HG03558 (cell line): ENCODE measurements at regions not wholly inside any gene's neighbourhood (a gene's known extent, or its start where the extent isn't known, plus 50 kb on each side); places are given as distances from the start of the nearest gene placed in this dataset.

ENCODE experiments used
- ATAC-seq: cut with Tn5 transposase; IDR thresholded peaks from one replicate; pipeline ENCODE4 v1.9.1; 2021; ENCODE audit warnings: moderate number of reproducible peaks; ENCODE audit not compliant: unreplicated experiment; ENCODE audit errors: extremely low read depth

DNA sequence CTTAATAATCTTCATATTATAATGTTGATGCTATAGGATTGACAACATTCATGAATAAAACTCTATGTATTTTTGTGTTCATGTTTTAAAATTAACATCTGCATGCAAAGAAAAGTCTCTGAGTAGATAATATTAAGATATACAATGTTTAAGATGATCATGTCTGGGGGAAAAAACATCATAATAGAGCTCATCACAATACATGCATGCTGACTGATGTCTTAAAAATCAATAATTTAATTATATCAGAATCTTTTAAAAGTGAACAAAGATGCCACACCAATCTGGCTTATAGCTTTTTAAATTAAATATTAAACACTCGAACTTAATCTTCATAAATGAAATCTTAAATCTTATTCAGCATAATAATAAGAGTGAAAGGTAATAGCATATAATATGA, 933.9 kb upstream of the MIR17HG start:
- no peak for ATAC-seq

DNA sequence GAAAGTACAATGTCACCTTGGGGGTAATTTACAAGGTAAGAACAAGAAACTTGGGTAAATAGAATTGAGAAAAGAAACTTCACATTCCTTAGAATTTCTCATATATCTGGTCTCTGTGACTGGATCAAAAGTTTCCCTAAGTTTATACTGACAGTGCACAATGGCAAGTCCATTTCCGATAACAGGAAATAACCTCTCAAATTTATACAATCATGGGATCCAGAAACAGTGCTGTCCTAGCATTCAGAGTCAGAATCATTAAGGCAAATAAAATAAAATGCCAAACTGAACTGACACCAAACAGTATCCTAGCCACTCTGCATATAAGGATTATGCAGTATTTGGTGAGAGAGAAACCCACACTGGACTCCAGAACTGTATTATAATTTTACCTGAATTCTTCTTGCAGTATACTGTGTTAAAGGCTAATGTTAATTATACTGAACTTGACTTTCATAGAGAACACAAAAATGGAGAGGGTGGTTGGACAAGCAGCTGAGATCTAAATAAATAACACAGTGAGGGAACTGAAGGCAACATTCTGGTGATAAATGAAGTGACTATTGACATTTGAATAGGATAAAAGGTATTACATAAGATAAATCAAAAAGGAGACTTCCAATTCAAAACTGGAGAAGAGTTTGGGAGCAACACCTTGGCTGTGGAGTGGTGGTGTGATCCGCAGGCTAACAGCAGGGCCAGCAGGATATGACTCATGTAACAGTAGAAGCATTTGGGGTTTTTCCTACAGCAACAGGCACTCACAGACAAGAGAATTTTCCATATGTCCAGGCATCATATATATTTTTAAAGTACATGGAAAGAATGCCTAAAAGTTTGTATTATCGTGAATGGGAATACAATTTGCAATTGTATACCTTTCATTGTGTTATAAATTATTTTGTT, 932.5 kb upstream of the MIR17HG start:
- no peak for ATAC-seq

DNA sequence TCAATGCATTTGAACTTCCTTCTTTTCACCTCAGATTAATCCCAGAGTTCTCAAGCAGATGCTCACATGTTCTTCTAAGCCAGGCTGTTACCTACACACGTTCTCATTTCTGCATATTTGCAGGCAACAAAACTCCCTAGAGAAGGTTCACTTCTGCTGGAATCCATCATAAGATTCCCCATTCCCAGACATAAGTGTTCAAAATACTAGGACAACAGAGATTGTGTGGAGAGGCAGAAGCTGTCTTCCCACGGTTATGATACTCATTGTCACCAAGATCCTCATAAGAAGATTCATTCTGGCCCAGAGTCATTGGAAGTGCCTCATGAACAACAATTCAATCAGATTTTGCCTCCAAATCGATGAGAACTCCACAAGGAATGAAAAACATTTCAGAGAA, 931.6 kb upstream of the MIR17HG start:
- ATAC-seq = no peak

DNA sequence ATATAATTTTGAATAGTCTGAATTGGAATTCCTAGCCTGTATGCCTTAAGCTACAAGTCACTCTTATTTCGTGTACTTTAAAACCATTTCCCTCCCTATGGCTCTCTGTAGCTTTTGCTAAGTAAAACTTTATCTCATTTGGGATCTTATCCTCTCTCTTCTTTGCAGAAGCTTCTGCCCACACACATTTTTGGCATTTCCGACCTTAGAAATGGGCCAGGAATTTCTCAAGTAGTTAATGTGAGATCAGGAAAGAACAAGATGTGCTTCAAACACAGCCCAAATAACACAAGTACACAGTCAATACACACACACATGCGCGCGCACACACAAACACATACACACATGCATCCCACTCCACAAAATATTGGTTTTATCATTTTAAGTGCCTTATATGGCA, 931.0 kb upstream of the MIR17HG start:
- ATAC-seq = no peak

DNA sequence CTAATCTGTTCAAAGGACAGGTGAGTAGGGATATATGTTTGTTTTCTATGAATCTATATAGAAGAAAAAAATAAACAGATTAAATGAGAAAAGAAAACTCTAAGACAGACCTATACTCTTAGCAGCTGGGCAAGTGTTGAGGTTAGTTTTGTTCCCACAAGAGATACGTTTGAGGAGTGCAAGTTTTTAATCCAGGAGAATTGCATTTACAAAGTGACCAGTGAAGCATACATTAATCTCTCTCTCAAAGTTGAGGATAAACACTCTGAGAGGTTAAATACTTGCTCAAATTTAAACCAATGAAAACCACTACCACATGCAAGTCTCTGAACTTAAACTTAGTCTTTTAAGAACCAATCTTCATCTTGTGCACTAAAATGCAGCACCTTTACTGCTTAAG, 930.5 kb upstream of the MIR17HG start:
- ATAC-seq = no peak

DNA sequence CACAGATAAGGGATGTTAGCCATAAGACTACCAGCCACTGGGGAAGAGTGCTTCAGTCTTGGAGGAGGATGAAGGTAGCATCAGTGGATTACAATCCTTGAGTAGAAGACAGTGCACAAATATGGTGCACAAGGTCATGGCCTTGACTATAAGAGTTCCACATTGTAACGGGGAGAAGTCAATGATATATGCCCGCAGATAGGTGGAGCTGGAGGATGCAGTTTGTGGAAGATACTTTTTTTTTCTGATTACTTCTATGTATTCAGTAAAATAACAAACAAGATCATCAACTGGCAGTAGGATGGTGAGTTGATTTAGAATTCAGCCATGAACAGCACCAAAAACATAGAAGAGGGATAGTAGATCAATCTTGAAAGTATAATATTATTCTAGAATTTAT, 926.8 kb upstream of the MIR17HG start:
- ATAC-seq = no peak

DNA sequence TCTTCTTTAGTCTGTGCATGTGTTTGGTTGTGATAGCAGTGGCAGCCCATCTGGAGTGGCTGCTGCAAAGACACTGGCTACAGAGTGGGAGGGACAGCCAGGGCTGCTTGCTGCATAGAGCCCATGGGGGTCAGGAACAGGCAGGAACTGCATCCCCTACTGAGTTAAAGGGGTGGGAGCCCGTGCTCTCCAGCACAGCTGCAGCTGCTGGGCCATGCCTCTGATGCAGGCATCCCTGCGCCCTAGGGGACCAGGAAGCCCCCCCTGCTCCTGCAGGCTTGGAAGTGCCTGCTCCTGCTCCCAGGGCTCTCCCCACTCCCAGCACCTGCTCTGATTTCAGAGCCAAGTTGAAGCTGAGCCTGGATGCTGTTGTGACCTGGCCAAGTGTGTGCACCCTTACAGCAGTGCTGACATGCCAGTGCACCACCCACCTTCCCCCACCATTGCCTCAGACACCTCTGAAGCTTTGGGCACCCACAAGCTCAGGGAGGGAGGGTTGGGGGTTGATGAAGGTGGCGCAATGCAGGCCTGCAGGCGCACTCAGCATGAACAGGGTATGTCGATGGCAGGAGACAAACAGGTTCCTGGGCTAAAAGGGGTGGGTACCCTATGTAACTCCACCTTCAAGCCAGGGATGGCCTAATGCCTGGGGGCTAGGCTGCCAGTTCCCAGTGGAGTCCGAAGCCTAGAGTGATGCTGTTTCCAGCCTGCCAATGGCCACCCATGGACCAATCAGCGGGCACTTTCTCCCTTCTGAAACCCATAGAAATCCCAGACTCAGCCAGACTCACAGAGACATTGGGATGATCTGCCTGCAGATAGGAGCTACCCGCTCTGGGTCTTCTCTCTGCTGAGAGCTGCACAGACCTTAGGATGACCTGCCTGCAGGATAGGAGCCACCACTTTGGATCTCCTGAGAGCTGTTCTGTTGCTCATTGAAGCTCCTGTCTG, 919.9 kb upstream of the MIR17HG start:
- no peak for ATAC-seq

DNA sequence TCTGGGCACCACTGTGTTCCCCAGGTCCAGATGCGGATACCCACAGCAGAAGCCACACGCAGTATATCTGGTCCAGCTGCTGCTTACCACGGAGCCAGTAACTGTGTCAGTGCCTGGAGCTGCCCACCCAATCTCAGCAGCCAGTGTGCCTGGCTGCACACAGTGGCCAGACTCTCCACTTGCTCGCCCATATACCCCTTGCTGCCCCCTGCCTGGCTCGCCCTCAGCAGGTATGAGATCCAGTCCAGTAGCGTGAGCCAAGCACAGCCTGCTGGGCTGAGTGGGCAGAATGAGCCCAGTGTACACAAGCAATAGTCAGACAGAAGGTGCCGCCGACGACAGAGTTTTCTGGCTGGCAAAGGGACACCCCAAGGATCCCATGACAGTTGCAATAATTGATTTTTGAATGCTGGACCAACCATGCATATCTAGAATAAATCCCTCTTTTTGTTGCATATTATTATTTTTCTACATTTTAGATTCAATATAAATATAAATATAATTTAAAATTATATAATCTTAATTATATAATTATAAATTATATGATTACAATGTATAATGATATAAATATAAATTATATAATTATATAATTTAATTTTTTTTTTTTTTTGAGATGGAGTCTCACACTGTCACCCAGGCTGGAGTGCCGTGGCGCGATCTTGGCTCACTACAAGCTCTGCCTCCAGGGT, 918.8 kb upstream of the MIR17HG start:
- ATAC-seq = no peak

DNA sequence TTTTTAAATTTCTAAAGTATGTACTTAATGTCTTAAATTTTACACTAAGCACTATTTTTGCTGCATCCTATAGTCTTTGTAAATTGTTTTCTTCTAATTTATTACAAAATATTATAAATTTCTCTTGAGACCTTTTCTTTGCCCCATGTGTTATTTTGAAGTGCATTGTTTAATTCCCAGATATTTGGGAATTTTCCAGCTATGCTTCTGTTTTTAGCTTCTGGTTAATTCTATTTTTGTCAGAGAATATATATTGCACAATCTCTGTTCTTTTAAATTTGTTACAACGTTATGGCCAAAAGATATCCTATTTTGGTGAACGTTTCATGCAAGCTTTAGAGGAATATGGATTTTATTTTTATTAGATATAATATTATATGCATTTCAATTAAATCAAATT, 917.4 kb upstream of the MIR17HG start:
- no peak for ATAC-seq

DNA sequence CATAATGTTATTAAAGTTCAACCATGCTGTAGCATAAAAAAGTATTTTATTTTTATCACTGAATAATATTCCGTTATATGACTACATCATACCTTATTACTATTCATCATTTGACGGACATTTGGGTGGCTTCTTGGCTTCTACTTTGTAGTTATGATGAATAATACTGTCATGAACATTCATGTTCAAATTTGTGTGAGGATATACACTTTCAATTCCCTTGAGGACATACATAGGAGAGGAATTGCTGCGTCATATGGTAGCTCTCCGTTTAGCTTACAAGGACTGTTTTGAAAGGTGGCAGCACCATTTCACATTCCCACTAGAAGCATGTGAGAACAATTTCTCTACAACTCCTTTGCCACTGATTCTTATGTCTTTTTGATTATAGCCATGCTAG, 910.8 kb upstream of the MIR17HG start:
- no peak for ATAC-seq

DNA sequence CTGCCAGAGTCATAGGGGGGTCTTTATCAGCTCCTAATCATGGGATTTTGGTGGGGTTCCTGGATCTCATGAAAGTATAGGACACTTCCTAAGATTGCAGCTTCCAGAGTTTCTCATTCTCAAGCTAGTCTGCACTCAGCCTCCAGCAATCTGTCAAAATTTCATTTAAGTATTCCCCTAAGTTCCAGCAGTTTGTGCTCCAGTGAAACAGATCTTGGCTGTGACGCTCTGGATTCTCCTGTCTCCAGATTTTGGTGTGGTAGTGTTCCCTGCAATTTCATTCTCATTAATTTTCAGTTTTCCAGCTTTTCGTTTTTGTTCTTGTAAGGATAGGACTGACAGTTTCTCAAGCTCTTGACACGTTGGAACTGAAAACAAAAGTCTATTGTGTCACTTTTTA, 908.9 kb upstream of the MIR17HG start:
- ATAC-seq = no peak

DNA sequence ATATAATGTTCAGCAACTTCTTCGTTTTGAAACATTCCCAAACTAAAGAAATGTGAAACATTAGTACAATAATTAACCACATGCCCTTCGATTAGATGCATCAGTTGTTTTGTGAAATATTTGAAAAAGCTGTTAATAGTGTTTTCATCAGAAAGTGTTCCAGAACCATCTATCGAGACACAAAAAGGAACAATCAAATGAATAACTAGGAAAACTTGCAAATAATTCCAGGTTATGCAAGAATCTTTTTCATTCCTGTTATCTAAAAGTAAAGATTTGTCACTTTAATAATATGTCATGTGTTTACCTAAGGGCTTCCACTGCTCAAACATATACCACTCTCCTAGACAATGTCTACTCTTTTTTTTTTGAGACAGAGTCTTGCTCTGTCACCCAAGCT, 904.2 kb upstream of the MIR17HG start:
- ATAC-seq = no peak

DNA sequence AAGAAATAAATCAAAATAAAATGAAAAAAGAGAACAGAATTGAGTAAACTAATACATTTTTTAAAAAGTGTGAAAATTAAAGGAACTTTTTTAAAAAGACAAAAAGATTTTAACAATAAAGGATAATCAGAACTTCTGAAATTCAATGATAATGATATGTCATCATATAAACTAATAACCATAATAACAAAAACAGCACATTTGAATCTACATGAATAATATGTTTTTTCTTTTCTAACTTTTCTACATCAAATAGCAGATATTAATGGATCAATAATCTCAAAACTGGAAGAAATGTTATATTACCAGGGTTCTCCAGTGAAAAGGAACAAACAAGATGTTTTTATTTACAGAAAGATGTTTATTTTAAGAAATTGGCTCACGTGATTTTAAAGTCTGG, 903.3 kb upstream of the MIR17HG start:
- ATAC-seq = no peak

DNA sequence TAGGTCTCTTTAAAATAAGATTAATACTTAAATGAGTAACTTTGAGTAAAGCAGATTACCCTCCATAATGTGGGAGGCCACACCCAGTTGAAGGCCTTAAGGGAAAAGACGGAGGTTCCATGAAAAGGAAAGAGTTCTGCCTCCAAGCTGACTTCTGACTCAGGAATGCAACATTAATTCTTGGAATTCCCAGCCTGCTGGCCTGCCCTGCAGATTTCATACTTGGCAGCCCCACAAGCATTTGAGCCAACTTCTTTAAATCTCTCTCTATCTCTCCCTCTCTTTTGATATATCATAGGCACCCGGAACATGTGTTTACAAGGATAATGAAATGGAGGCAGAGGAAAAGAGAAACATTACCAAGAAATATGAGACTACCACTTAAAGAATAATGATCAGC, 902.3 kb upstream of the MIR17HG start:
- no peak for ATAC-seq

DNA sequence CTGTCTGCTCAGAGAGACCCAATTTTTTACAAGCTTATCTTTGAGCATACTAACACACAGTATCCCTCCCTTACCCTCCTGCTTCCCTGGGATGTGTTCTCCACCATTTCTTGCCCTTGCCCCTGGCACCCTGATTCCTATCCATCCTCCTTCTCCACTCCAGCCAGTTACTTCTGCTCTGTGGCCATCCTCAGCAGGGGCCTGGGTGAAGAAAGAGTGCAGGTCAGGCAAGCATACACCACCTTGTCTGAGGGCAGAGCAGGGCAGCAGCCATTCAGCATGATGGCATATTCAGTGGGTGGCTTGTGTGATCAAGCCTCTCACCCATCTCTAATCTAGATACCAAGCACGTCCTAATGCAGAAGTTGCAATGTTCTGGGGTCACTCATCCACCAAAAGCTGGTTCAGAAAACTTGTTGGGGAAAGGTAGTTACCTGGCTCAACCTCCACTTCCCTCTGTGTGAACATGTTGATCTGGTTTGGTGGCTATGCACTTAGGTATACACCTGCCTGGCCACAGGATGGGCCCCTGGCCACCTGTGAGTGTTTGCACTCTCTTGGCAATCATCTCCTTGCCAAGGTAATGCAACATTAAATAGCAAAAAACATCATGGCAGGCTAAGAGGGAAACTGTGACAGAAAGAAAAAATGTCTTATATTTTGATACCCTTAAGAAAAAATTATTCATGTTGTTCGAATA, 900.3 kb upstream of the MIR17HG start:
- ATAC-seq = no peak

DNA sequence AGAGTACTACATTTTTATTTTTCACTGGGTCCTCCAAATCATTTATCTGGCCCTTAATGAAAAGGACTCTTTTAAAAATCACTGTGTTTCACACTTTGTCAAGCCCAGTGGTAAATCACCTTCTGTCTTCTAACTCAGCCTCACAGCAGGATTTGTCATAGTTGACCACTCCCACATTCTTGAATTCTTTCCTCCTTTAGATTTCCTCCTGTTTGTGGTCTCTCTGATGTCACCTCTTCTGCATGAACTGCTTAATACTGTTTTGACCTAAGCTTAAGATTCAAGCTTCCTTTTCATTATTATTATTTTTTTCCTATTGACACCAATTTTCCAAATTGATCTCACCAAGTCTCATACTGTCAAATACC, 899.8 kb upstream of the MIR17HG start:
- no peak for ATAC-seq

DNA sequence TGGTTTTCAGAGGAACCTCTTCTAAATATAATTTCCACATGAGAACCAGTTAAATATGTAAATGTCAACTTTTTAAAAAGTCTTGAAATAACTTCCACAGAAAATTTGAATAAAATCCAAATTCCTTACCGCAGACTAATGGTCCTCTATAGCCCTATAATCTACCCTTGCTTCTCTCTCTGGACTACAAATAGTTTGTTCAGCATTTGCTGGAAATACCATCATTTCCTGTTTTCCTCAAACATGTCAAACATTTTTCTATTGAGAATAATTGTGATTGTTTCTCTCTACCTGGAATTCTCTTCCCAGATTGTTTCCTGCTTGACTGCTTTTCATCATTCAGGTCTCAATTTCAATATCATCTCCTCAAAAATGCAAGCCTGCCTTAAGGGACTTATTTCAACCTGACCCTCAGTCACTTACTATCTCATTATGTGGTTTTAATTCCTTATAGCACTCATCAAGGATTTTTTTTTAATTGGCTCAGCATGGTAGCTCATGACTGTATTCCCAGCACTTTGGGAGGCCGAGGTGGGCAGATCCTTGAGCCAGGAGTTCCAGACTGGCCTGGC, 898.9 kb upstream of the MIR17HG start:
- no peak for ATAC-seq

DNA sequence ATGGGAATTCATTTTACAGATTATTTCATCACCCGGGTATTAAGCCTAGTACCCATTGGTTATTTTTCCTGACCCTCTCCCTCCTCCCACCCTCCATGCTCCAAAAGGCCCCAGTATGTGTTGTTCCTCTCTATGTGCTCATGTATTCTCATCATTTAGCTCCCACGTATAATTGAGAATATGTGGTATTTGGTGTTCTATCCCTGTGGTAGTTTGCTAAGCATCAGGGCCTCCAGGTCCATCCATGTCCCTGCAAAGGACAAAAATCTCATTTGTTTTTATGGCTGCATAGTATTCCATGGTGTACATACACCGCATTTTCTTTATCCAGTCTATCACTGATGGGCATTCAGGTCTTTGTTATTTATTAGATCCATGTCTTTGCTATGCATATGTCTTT, 894.1 kb upstream of the MIR17HG start:
- ATAC-seq = no peak

DNA sequence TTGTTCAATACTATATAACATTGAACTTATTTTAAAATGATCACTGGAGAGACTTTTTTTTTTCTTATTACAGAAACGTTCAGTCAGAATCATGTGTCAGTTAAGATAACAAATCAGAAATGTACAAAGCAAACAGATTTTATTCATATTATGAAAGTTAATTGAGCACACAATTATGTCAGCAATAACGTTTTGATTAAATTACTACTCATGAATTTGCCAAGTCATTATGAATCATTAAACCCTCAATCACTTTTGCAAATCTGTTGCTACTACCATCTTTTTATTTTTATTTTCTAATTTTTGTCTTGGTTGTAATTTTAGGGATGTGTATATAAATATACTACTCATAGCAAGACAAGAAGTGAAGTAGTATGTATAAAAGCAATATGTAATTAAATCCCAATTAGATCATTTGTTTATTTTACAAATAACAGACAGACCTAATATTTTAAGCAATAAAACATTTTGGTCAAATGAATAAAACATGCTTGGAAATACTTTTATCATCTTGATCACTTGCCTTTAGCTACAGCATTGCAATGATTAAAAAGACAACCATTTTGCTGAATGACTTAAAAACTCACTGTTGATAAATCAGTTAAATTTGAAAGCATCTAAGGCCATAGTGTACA, 893.4 kb upstream of the MIR17HG start:
- no peak for ATAC-seq
